Neural cell (in vitro differentiated cells): ENCODE measurements at regions not wholly inside any gene's neighbourhood (a gene's known extent, or its start where the extent isn't known, plus 50 kb on each side); places are given as distances from the start of the nearest gene placed in this dataset.

ENCODE experiments used
- EZH2 ChIP-seq: fragments of 200-600, 300-800 bp; shearing (Covaris generic), sonication (generic); IDR thresholded peaks from 2 replicates; pipeline ENCODE4 v1.6.1; 2014; ENCODE audit warnings: antibody characterized with exemption, low read length, borderline replicate concordance, mild to moderate bottlenecking; ENCODE audit not compliant: insufficient read depth, poor library complexity, severe bottlenecking
- TF ChIP-seq, protein P1 (sequence below): fragments of 450-650 bp; IDR thresholded peaks from 2 replicates; pipeline ENCODE4 v1.5.1; 2014; ENCODE audit warnings: antibody characterized with exemption, mild to moderate bottlenecking, moderate library complexity; ENCODE audit not compliant: poor library complexity, severe bottlenecking
- TF ChIP-seq, protein P2 (sequence below): IDR thresholded peaks from 2 replicates; pipeline ENCODE4 v1.6.1; 2012; ENCODE audit warnings: borderline replicate concordance

- no peak for TF ChIP-seq EZH2
- TF ChIP-seq, protein P1, sequence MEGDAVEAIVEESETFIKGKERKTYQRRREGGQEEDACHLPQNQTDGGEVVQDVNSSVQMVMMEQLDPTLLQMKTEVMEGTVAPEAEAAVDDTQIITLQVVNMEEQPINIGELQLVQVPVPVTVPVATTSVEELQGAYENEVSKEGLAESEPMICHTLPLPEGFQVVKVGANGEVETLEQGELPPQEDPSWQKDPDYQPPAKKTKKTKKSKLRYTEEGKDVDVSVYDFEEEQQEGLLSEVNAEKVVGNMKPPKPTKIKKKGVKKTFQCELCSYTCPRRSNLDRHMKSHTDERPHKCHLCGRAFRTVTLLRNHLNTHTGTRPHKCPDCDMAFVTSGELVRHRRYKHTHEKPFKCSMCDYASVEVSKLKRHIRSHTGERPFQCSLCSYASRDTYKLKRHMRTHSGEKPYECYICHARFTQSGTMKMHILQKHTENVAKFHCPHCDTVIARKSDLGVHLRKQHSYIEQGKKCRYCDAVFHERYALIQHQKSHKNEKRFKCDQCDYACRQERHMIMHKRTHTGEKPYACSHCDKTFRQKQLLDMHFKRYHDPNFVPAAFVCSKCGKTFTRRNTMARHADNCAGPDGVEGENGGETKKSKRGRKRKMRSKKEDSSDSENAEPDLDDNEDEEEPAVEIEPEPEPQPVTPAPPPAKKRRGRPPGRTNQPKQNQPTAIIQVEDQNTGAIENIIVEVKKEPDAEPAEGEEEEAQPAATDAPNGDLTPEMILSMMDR: no peak
- TF ChIP-seq, protein P2, sequence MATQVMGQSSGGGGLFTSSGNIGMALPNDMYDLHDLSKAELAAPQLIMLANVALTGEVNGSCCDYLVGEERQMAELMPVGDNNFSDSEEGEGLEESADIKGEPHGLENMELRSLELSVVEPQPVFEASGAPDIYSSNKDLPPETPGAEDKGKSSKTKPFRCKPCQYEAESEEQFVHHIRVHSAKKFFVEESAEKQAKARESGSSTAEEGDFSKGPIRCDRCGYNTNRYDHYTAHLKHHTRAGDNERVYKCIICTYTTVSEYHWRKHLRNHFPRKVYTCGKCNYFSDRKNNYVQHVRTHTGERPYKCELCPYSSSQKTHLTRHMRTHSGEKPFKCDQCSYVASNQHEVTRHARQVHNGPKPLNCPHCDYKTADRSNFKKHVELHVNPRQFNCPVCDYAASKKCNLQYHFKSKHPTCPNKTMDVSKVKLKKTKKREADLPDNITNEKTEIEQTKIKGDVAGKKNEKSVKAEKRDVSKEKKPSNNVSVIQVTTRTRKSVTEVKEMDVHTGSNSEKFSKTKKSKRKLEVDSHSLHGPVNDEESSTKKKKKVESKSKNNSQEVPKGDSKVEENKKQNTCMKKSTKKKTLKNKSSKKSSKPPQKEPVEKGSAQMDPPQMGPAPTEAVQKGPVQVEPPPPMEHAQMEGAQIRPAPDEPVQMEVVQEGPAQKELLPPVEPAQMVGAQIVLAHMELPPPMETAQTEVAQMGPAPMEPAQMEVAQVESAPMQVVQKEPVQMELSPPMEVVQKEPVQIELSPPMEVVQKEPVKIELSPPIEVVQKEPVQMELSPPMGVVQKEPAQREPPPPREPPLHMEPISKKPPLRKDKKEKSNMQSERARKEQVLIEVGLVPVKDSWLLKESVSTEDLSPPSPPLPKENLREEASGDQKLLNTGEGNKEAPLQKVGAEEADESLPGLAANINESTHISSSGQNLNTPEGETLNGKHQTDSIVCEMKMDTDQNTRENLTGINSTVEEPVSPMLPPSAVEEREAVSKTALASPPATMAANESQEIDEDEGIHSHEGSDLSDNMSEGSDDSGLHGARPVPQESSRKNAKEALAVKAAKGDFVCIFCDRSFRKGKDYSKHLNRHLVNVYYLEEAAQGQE: no peak
Measured at GRCh38 chr15:29936353-29937049, 114.2 kb upstream of the TJP1 start.
